ENCODE measurements at regions not wholly inside any gene's neighbourhood (a gene's known extent, or its start where the extent isn't known, plus 50 kb on each side); places are given as distances from the start of the nearest gene placed in this dataset.

DNA sequence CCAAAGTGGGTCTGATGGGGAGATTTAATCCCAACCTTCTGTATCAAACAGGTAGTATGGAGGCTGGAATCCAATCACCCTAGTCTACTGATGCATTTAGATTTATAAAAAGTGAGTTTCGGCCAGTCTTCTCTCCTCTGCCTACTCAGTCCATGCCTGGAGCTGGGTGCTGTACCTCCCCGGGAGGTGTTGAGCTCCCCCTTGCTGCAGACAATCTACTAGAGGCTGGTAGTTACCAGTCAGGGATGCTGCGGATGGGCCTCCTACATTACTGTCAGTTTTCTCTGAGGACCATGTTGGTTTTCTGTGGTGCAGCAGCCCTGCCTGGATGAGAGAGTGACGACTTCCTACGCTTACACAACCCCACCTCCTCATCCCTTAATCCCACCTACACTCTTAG lies 118.6 kb upstream of the CELF4 start:
- no peak for DNase-seq (ENCODE audit: low read depth in 2 of 2)

DNA sequence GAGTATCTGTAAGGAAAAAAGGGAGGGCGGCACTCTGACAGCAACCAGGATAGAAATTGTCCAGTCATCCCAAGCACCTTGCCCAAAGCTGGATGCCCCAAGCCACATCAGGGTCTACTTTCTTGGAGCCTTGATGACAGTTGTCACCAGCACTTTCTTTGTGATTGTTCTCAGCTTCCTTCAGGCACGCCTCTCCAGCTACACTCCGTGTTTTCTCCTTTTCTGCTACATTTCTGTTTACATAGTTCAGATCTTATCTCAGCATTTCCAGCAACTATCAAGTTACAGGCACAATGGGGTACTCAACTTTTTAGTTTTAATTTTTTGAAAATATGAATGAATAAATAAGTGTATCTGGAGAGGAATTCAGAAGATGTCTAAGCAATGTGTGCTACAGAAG lies 115.3 kb upstream of the CELF4 start:
- no peak for DNase-seq (ENCODE audit: low read depth in 2 of 2)

DNA sequence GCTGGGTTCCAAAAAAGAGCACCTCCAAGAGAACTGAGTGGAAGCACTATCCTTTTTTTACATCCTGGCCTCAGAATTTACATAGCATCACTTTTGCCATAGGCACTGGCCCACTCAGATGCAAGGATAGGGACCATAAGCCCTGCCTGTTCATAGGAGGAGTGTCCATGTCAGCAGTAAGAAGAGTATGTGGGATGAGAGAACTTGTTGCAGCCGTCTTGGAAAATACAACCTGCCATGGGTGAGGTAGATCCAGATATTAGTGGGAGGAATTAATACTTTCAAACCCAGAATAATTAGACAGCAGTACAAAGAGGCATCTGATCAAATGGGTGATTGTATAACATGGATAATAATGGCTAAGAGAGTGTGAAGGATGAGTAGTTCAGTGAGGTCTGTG lies 110.7 kb upstream of the CELF4 start:
- no peak for DNase-seq (ENCODE audit: low read depth in 2 of 2)

DNA sequence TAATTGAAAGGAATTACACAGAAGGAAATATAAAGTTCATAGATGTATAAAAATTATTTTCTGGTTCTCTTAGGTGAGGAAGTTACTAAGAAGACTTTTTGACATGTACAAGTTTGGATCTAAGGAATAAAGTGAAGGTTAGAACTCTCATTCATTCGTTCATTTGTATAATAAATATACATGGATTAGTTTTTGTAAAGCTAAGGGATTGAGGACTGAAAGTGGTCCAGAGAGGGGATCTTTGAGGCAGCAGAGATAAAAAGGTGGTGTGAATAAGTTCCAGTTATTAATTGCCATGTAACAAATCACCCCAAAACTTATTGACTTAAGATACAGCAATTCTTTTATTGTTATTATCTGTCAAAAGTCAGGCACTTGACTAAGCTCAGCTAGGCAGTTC lies 110.1 kb upstream of the CELF4 start:
- DNase-seq (ENCODE audit: low read depth in 2 of 2): no peak

DNA sequence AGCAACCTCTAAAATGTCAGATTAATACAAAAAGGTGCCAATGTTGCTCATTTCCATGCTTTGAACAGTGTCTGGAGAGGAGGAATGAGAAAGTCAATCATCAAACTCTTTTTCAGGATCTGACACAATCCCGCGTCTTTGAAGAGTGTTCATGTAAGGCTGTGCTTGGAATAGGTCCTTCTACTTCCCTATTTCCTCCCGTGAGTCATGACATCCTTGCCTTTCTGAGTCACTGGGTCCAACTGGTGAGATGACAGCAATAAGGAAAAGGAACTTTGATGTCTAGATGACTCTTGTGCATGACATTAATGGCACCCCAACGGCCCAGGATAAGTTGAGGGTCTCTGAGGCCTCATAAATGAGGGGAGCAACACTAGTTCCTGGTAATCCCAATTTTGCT lies 109.0 kb upstream of the CELF4 start:
- peak in 1 of 2 donors; percentile 2 for DNase-seq (ENCODE audit: low read depth in 2 of 2)

DNA sequence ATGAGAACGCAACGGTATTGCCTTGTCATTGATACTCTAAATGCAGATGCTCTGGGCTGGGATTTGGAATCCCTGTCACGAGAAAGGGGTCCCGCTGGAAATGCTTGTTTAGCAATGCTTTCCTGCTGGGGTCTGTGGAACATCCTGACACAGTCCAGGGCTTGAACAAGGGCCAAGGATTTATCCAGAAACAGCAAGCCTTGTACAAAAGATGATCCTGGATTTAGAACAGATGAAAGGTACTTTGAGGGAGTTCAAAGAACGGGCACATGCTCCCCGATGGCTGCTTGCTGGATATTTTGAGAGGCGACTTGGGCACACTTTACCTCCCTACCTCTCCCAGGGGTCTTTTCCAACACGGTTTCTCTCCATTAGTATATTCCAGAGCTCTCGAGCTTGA lies 108.1 kb upstream of the CELF4 start:
- DNase-seq (ENCODE audit: low read depth in 2 of 2): no peak

DNA sequence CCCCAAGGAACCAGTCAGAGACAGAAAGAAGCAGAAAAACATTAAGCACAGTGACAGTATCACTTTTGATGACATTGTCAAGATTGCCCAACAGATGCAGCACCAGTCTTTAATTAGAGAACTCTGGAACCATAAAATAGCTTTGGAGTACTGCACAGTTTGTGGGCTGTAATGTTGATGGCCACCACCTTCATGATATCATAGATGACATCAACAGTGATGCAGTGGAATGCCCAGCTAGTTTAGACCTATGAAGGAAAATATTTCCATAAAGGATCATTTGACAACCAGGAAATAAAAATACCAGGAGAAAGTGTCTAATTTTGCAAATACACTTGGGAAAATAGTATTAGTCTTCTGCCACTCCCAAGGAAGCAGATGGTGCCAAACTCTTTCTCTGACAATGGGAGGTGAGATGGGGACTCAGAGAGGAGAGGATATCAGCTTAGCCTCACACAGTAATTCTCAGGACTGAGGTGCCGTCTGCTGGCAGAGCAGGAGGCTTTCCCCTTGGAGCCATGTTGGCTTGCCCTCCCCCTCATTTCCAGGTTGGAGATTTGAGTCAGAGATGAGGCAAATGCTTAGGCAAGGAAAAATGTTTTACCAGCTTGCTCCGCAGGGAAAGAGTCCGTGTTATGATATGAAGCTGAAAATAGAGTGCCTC lies 107.5 kb upstream of the CELF4 start:
- no peak for DNase-seq (ENCODE audit: low read depth in 2 of 2)

DNA sequence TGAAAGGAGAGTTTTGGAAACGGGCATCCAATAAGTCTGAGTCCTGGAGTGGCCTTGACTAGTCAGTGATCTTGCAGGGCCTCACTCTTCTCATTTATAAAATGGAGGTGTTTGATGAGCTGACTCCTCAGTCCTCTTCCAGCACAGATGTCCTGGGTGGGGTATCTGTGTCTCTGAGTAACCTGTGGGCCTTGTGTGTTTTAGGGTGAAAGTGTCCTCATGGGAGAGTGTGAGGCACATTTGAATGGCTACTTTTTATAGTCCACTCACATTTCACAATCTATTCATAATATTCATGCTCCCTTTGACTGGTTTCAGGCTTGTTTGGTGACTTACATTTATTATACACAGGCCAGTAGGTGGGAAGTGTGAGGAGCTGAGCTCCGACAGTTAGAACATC lies 106.4 kb upstream of the CELF4 start:
- no peak for DNase-seq (ENCODE audit: low read depth in 2 of 2)

DNA sequence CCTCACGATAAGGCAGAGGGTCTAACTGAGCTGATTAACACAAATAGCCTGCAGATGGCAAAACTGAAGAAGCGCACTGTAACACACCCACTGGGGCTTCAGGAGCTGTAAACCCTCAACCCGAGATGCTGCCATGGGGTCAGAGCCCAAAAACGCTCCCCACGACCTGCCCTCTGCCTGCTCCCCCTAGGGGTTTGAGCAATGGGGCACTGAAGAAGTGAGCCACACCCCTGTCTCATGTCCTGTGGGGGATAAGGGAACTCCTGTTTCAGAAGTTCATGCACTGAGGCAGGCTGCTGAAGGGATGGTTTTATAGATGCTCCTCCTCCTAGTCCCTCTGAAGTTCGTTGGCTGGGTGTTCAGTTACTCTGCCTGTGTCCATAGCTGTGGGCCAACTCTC lies 105.9 kb upstream of the CELF4 start:
- DNase-seq (ENCODE audit: low read depth in 2 of 2): no peak

DNA sequence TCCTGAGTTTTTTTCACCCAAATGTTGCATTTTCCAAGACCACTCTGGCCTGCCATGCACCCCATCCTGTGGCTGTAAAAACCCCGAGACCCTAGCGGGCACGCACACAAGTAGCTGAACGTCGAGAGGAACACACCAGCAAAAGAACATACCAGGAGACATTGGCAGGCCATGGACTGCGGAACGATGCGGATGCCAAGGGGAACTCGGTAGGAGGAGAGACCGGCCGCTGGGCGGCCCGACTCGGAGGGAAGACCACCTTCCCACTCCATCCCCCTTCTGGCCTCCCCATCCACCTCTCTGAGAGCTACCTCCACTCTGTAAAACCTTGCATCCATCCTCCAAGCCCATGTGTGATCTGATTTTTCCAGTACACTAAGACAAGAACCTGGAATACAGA lies 105.5 kb upstream of the CELF4 start:
- DNase-seq (ENCODE audit: low read depth in 2 of 2): no peak

DNA sequence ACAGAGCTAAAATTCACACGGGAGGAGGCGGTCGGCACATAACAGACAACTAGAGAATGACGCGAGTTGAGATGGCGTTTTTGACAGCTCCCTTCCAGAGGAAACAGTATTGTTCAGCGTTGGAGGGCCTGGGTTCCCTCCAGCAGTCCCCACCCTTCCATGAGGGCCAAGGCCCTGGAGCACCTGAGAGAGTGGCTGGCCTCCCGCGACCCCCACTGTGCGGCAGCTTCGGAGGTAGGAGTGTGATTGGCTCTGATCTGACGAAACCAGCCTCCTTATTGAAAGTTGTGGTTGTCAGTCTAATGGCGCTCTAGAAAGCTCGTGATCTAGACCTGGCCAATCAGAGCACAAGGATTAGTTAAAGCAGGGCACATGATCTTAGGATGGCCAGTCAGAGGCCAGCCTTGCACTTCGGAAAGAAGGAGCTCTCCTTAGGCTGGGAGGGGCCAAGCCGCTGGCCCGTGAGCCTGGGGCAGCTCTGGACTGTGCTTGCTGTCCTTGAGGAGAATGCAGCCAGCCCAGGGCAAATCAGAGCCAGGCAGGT lies 104.5 kb upstream of the CELF4 start:
- no peak for DNase-seq (ENCODE audit: low read depth in 2 of 2)

DNA sequence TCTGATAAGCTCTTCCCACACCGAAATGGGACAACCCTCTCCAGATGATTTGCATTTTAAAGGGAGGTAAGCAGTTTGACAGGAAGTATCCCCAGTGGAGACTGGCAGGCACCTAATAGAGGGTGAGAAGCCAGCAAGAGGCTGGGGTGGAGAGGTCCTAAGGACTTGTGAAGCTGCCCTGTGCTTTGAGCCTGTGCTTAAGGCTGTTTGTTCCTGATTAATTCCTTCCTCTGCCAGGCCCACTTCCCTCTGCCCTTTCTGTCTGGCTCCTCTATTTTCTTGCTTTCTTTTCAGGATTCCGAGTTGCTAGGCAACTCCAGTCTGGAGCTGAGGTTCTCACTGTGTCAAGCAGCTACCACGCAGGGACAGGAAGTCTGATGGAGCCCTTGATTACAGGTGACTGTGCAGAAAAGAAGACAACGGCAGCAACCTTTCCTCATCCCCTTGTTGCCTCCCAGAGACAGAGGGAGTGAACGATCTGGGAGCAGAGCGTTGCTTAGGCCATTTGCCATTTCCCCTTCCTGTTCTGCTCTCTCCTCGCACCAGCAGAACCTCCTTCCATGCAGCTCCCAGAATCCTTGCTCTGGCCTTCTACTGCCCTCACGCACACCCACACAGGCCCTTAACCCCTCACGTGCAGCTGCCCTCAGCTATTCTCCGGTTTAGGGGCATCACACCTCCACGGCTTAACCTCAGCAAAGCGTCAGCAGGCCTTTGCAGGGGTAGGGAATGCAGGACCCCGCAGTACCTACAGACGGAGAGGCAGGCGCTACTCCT lies 103.6 kb upstream of the CELF4 start:
- DNase-seq (ENCODE audit: low read depth in 2 of 2): no peak

DNA sequence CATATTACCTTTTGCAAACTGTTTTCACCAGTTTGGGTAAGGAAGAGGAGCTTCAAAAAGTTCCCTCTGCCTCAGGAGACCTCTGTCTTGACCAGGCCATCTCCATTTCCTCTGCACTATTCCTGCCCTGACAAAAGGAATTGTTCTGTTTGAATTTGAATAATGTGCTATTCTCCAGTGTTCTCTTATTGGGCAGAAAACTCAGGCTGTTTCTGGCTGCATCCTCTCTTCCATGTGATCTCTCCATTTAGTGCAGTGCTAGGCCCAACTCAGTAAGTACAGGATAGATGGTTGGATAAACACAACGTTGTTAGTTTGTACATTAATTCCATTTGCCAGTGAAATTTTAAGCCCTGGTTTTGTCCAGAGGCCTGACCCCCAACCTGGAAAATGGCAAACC lies 102.2 kb upstream of the CELF4 start:
- DNase-seq (ENCODE audit: low read depth in 2 of 2): no peak

DNA sequence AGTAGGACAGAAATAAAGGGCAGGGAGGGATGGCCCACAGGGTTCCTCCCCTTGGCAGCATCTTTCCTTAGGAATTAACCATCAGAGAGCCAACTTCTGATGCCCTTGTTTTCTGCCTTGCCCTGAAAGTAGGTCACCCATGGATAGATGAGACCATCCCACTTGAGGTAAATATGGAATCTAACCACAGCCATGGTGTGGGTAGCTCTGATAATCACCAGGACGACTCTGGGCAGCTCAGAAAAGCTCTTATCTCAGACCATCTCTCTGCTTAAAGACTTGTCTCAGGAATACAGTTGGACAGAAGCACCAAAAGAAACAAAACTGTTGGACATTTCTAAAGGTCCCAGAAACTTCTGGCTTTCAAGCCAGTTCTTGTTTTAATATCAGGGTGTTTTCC lies 101.4 kb upstream of the CELF4 start:
- no peak for DNase-seq (ENCODE audit: low read depth in 2 of 2)

DNA sequence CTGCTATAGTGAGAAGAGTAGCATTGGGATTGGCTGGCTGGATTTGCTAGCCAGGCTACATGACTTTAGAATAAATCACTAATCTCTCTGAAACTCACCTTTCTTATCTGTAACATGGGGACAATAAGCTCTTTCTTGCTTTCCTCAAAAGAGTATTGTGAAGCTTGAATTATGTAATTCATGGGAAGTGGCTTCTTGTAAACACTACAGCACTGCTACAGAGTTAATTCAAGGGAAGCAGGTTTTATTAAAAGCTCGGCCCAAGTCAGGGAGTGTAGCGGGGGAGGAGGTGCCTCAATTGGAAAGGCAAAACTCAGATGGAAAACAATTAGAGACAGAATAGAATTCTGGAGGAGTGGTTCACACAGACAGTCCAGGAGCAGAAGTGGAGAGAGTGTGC lies 100.9 kb upstream of the CELF4 start:
- DNase-seq (ENCODE audit: low read depth in 2 of 2): no peak

DNA sequence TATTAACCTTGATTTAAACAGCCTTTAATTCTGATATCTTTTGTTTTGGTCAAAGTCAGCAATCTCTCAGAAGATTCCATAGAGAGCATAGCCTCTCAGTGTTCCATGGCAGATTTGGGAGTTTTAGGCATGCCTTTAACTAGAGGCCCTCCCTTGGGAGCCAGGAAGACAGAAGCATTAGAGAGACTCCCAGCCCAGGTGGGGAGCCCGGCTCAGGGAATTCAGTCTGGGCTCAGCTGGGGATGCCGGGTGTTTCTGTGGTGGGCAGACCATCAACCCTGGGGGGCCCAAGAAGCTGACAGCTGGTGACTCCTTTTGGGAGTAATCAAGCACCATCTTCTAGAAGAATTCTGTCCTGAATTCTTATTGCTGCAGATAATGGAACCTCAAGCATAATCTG lies 99.7 kb upstream of the CELF4 start:
- DNase-seq (ENCODE audit: low read depth in 2 of 2): no peak

DNA sequence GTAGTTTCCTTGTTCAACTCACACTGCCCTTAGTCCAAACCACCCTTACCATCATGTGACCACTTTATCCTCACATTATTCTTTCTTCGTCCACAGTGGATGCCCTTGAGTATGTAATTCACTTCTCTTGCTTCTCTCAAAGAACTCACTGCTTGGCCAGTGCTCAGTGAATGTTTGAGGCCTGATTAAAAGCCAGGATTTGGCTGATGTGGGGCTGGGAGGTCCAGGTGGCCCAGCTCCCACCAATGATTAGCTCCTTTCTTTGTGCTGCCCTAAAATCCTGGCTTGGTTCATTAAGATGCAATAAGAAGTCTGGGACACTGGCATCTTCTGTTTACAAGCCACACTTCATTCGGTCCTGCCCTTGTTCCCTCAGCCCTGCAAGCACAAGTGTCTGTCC lies 97.8 kb upstream of the CELF4 start:
- no peak for DNase-seq (ENCODE audit: low read depth in 2 of 2)

DNA sequence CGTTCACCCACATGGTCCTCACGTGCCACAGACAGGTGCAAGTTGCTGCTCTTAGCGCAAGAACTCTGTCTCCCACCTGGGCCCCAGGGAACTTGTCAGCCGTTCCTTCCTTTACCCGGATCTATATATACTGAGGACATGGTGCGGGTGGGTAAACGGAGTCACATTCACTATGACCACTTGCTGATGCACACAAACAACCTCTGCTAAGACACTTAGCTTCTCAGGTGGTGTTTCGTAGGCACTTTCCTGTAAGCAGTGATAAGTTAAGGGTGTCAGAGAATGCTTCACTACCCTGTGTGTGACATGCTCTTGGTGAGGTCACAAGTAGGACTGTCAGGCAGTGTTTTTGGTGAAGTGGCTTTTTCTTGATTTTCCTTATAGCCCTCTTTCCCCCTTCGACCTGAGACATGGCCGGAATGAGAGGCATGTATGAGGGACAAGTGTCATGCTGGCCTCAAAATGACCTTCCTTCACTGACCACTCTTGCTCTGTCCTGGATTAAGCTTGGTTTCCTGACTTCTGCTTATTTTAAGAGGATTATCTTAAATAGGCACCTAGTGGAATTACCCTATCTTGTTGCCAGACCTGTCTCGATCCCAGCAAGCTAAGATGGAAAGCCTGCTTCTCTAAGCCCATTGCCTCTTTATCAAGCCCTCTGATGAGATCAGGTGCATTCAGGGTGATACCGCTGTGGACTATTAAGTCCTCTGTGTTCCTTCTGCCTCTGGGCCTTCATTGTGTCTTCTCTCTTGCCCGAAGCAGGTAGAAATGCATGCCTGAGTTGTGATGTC lies 97.1 kb upstream of the CELF4 start:
- DNase-seq (ENCODE audit: low read depth in 2 of 2): no peak

DNA sequence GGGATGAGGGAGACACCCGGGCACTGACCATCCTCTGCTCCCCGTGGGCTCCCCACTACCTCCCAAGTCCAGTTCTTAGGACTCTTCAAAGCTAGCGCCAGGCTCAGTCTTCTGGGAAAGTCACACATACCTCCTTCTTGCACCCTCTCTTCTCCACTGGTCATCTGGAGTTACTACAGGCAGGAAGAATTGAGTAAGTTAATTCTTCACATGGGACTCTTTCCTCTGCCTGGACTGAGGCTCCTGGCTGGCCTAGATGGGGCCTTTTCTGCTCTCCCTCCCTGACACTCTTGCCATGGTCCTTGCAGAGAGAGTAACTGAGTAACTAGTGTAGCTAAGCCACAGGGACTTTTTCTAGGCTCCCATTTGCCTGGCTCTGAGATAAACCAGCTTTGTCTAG lies 96.5 kb upstream of the CELF4 start:
- no peak for DNase-seq (ENCODE audit: low read depth in 2 of 2)

DNA sequence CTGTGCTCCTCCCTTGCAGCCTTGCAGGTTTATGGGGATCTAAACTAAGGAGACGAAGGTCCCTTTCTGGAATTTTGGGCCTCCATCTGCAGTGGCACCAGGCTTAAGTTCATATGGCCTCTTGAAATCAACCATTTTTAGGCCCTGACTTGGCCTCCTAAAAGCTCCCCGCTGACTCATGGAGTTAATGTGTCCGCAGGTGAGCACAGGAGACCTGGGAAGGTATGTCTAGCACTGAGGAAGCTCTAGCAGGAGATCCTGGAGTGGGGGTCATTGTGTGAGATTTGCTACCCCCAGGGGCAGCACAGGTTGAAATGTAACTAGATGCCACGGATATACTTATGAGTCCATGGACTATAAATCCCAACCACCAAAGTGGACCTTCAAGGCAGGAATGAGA lies 95.9 kb upstream of the CELF4 start:
- no peak for DNase-seq (ENCODE audit: low read depth in 2 of 2)

DNA sequence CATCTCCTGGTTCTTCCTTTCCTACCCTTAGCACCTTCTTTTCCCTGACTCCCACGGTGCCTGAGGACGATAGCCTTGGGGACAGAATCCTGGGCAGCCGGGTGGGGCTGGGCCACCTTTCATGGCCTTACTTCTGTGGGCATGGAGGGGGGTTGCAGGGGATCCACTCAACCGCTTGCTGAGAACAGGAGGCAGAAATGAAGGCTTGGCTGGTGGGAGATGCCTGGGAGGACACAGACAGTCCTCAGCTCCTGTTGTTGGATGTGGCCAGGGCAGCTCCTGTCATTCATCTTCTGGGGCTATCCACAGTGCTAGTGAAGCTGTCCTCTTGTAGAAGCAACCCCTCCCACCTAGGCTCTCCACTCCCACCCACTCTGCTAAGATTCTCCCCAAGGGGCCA lies 95.5 kb upstream of the CELF4 start:
- no peak for DNase-seq (ENCODE audit: low read depth in 2 of 2)

DNA sequence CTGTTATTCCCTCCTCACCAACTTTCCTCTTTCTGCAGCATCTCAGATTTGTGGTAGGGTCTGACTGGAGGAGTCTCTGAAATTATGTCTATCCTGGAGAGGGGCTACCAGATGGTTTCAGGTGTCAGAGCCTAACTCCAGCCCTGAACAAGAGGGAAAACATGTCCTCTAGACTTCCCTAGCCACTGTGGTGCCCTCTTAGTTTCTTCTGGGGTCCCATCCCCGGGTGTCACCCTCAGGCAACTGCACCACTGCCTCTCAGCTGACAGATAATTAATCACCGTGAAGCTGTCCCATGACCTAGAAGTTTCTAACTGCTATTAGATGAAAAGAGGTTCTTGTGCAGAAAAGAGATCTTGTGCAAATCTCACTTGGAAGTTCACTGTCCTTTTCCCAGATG lies 95.1 kb upstream of the CELF4 start:
- DNase-seq (ENCODE audit: low read depth in 2 of 2): no peak

DNA sequence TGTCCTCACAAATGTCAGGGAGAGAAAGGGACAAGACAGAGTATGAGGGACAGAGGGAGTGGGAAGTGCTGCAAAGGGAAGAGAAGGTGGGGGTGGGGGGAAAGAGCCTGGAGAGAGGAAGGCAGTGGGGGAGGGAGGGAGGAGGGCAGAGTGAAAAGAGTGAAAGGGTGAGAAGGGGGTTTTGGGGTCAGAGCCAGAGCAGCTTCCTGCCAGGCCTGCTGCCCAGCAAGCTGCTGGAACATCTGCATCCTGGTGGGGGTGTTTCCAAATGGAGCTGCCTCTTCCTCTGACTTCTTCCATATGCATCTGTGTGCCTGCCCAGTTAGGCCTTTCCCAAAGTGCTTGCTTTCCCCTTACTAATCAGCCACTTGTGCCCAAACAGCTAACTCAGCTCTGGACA lies 94.3 kb upstream of the CELF4 start:
- no peak for DNase-seq (ENCODE audit: low read depth in 2 of 2)
